GM12878 (cell line): ENCODE measurements at regions not wholly inside any gene's neighbourhood (a gene's known extent, or its start where the extent isn't known, plus 50 kb on each side); places are given as distances from the start of the nearest gene placed in this dataset.

Experiments used
- ATAC-seq: fragments of 200-7000 bp; cut with Tn5 transposase; 3 replicates; pipeline ENCODE4 v1.9.1; 2020; ENCODE audit warnings: mild to moderate bottlenecking, moderate library complexity
- BruUV-seq: library from RNA; stranded (reverse); fragments of 400-500 nt; replicated peaks from 2 replicates; lab custom pipeline; 2021; lab: Mats Ljungman, UMichigan
- CTCF ChIA-PET: fragments of 300-600 bp; sonication (Branson Sonifier 250); formaldehyde crosslinking; extraction: SDS; loops from one replicate; lab custom pipeline; 2021; ENCODE audit warnings: inconsistent platforms; lab: Yijun Ruan, JAX
- POLR2A ChIA-PET: fragments of 350-600 bp; formaldehyde crosslinking; extraction: SDS; loops from one replicate; lab custom pipeline; 2021; ENCODE audit warnings: inconsistent platforms; lab: Charles Lee
- RAD21 ChIA-PET: fragments of 300-600 bp; sonication (Branson Sonifier 250); formaldehyde crosslinking; loops from one replicate; lab custom pipeline; 2023; ENCODE audit warnings: antibody characterized with exemption; ENCODE audit not compliant: unreplicated experiment; lab: Charles Lee
- SMC1A ChIA-PET: fragments of 300-600 bp; sonication (Branson Sonifier 250); formaldehyde crosslinking; loops from one replicate; lab custom pipeline; 2023; ENCODE audit not compliant: unreplicated experiment, uncharacterized antibody; lab: Charles Lee
- DNase-seq: peaks from one replicate; pipeline ENCODE4 v3.0.0-alpha.2; 2011; ENCODE audit warnings: low read depth, low spot score
- FAIRE-seq: peaks from 3 replicates; lab custom pipeline; 2011; peaks lifted over from hg19 to GRCh38; lab: Jason Lieb, UNC
- H2AFZ ChIP-seq: 2 replicates; pipeline ENCODE4 v1.6.0; 2011; ENCODE audit warnings: low read depth, low read length, control low read depth; ENCODE audit not compliant: control insufficient read depth
- H3K27ac ChIP-seq: 2 replicates; pipeline ENCODE4 v1.5.1; 2011; ENCODE audit warnings: control low read depth; ENCODE audit not compliant: control insufficient read depth, insufficient read depth
- H3K27me3 ChIP-seq, 2 experiments: replicated peaks in 1 of 2; 2 replicates each; pipeline versions ENCODE4 v1.6.0 to v1.6.1; 2011; ENCODE audit warnings: low read length in 1 of 2; ENCODE audit not compliant: control insufficient read depth in 2 of 2, insufficient read depth in 2 of 2
- H3K36me3 ChIP-seq, 2 experiments: 2 replicates each; pipeline ENCODE4 v1.5.1; 2011; ENCODE audit warnings: low read length in 1 of 2; ENCODE audit not compliant: control insufficient read depth in 2 of 2, insufficient read depth in 2 of 2
- H3K4me1 ChIP-seq: 2 replicates; pipeline ENCODE4 v1.6.1; 2011; ENCODE audit warnings: mild to moderate bottlenecking, low read length, moderate library complexity, mixed read lengths; ENCODE audit not compliant: control insufficient read depth, insufficient read depth
- H3K4me2 ChIP-seq: 2 replicates; pipeline ENCODE4 v1.6.0; 2011; ENCODE audit warnings: control low read depth; ENCODE audit not compliant: control insufficient read depth, insufficient read depth
- H3K4me3 ChIP-seq: fragments of 200-600 bp; sonication (generic); 2 replicates; pipeline ENCODE4 v1.5.1; 2016
- H3K79me2 ChIP-seq: 2 replicates; pipeline ENCODE4 v1.6.0; 2011; ENCODE audit warnings: low read length; ENCODE audit not compliant: control insufficient read depth, insufficient read depth
- H3K9ac ChIP-seq: 2 replicates; pipeline ENCODE4 v1.8.0; 2011; ENCODE audit warnings: low read length, control low read depth, mixed read lengths; ENCODE audit not compliant: control insufficient read depth, insufficient read depth
- H3K9me3 ChIP-seq: replicated peaks from 3 replicates; pipeline ENCODE4 v1.5.1; 2011; ENCODE audit warnings: mild to moderate bottlenecking, low read length; ENCODE audit not compliant: control insufficient read depth, insufficient read depth
- H4K20me1 ChIP-seq: 2 replicates; pipeline ENCODE4 v1.6.0; 2011; ENCODE audit not compliant: control insufficient read depth, insufficient read depth
- BACH1 ChIP-seq: fragments of 450-650 bp; IDR thresholded peaks from 2 replicates; pipeline ENCODE4 v1.6.1; 2017; ENCODE audit warnings: mild to moderate bottlenecking, borderline replicate concordance
- EGR1 ChIP-seq, 2 experiments: IDR thresholded peaks; 1 replicate in 1 of 2; 2 replicates in 1 of 2; pipeline ENCODE4 v1.6.1; 2011 to 2012; ENCODE audit warnings: low read depth in 2 of 2, low read length in 2 of 2, borderline replicate concordance in 1 of 2, mild to moderate bottlenecking in 1 of 2, moderate library complexity in 1 of 2
- LARP7 ChIP-seq: fragments of 450-650 bp; IDR thresholded peaks from 2 replicates; pipeline ENCODE4 v1.6.1; 2017; ENCODE audit warnings: mild to moderate bottlenecking
- MTA2 ChIP-seq: fragments of 450-650 bp; IDR thresholded peaks from 2 replicates; pipeline ENCODE4 v1.6.1; 2016; ENCODE audit warnings: low read depth, mild to moderate bottlenecking, moderate library complexity
- NRF1 ChIP-seq: conservative IDR thresholded peaks from 2 replicates; pipeline ENCODE4 v1.6.1; 2011; ENCODE audit warnings: mild to moderate bottlenecking, low read depth, low read length, improper control_type of control experiment
- RUNX3 ChIP-seq: IDR thresholded peaks from 2 replicates; pipeline ENCODE4 v1.6.1; 2012; ENCODE audit warnings: low read length, inconsistent platforms
- SKIL ChIP-seq: fragments of 450-650 bp; IDR thresholded peaks from 2 replicates; pipeline ENCODE4 v1.6.1; 2017; ENCODE audit warnings: mild to moderate bottlenecking, low read depth, inconsistent platforms; ENCODE audit not compliant: poor library complexity, severe bottlenecking
- SMAD1 ChIP-seq: fragments of 450-650 bp; IDR thresholded peaks from 2 replicates; pipeline ENCODE4 v1.6.1; 2018; ENCODE audit warnings: mild to moderate bottlenecking, low read depth; ENCODE audit not compliant: partially characterized antibody
- TCF12 ChIP-seq: IDR thresholded peaks from 2 replicates; pipeline ENCODE4 v1.6.1; 2011; ENCODE audit warnings: low read depth, mild to moderate bottlenecking, low read length
- ZNF24 ChIP-seq: fragments of 450-650 bp; IDR thresholded peaks from 2 replicates; pipeline ENCODE4 v1.6.1; 2017; ENCODE audit warnings: antibody characterized with exemption, mild to moderate bottlenecking
- WGBS: methylation state at CpG from one replicate; pipeline ENCODE4 v1.1.6; 2016; ENCODE audit warnings: low lambda C conversion rate; ENCODE audit not compliant: insufficient replicate concordance, insufficient coverage; ENCODE audit errors: missing lambda C conversion rate; 5-methylcytosine and 5-hydroxymethylcytosine counted together
- in situ Hi-C: fragments of 300-500 bp; cut with MboI; formaldehyde crosslinking; loops from 9 replicates; pipeline ENCODE4 v1.14.3; 2018; ENCODE audit warnings: mixed read lengths
- intact Hi-C: fragments of 100-400 bp; cut with micrococcal nuclease; formaldehyde crosslinking; loops from one replicate; pipeline ENCODE4 v1.14.2; 2022; ENCODE audit not compliant: unreplicated experiment
- TF ChIP-seq, protein P1 (sequence below): IDR thresholded peaks from 2 replicates; pipeline ENCODE4 v1.6.1; 2011; ENCODE audit warnings: borderline replicate concordance, low read depth, mild to moderate bottlenecking, moderate library complexity, low read length; ENCODE audit not compliant: insufficient read depth, poor library complexity, severe bottlenecking

DNA sequence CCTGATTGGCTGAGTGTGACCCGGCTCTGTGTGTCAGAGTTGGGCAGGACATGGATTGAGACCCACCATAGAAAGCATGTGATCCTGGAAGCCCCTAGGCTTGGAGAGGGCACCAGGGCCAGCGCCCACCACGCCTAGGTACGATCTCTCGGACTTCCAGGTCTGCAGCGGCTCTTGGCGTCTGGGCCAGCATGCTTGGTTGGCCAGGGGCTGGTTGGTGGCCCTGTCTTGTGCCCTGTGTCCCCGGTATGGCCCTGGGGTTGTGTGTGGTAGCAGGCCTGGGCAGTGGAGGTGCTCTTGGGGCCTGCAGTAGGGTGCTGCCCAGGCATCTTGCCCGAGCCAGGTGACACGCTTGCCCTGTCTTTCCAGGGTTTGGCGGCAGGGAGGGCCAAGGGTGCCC, 210.6 kb downstream of the UBE3A start:
- CTCF ChIA-PET: no interaction called here
- POLR2A ChIA-PET: no interaction called here

More for the DNA sequence above, 210.6 kb downstream of the UBE3A start:
- Histone ChIP-seq H3K4me1 (no peaks in the 10 kb centered on the region), H3K27me3 (no peaks in the 10 kb centered on the region), H3K36me3 (no peaks in the 10 kb centered on the region), H3K9me3 (no peaks in the 10 kb centered on the region; the same call in 2 of the 3 replicates), H3K9ac (no peak overlapping the region), H4K20me1 (no peaks in the 10 kb centered on the region), H3K4me2 (no peak overlapping the region), H2AFZ (no peak overlapping the region), H3K4me3 (no peak overlapping the region), H3K79me2 (no peaks in the 10 kb centered on the region), H3K27ac (no peak overlapping the region)
- 26% methylated on average over 11 of the region's 11 CpGs for WGBS
- SMC1A ChIA-PET: no interaction called here
- no TSS peak for BruUV-seq
- in situ Hi-C loops: no loop called here
- DNase-seq (no peak), FAIRE-seq (no peak), ATAC-seq (no peak)
- RAD21 ChIA-PET: no interaction called here
- TF ChIP-seq LARP7: no peak
- no peak for TF ChIP-seq EGR1 (IDR thresholded peaks at IDR 0.05; ENCODE audit: borderline replicate concordance in 1 of 2, low read depth in 2 of 2, low read length in 2 of 2)
- TF ChIP-seq RUNX3: no peak
- TF ChIP-seq ZNF24: no peak
- TF ChIP-seq BACH1: no peak
- TF ChIP-seq MTA2: no peak
- TF ChIP-seq NRF1: no peak
- no peak for TF ChIP-seq SKIL
- TF ChIP-seq TCF12: no peak
- TF ChIP-seq, protein P1, sequence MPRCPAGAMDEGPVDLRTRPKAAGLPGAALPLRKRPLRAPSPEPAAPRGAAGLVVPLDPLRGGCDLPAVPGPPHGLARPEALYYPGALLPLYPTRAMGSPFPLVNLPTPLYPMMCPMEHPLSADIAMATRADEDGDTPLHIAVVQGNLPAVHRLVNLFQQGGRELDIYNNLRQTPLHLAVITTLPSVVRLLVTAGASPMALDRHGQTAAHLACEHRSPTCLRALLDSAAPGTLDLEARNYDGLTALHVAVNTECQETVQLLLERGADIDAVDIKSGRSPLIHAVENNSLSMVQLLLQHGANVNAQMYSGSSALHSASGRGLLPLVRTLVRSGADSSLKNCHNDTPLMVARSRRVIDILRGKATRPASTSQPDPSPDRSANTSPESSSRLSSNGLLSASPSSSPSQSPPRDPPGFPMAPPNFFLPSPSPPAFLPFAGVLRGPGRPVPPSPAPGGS: no peak
- TF ChIP-seq SMAD1: no peak
- intact Hi-C loops: no loop called here
